ENCODE measurements at regions not wholly inside any gene's neighbourhood (a gene's known extent, or its start where the extent isn't known, plus 50 kb on each side); places are given as distances from the start of the nearest gene placed in this dataset.

- Histone ChIP-seq H2BK15ac (ENCODE audit: low read length) (no peak overlapping the region), H3K4me1 (ENCODE audit: control insufficient read depth in 2 of 2, insufficient read depth in 1 of 2, low read depth in 1 of 2, low read length in 2 of 2) (peaks cover 4 to 16% of the 10 kb centered on the region in 2 donors), H3K27ac (replicated peaks; ENCODE audit: low read length) (peak overlapping the region; percentile 18), H3K79me1 (ENCODE audit: low read depth, low read length) (no peaks in the 10 kb centered on the region), H2AFZ (ENCODE audit: low read length) (peak overlapping the region; percentile 51), H3K4ac (ENCODE audit: low read length) (no peak overlapping the region), H3K27me3 (ENCODE audit: control insufficient read depth in 3 of 3, insufficient read depth in 3 of 3, low read depth in 1 of 3, low read length in 3 of 3) (no peaks in the 10 kb centered on the region), H2BK120ac (ENCODE audit: low read depth, low read length) (no peak overlapping the region), H3K14ac (ENCODE audit: low read length) (no peak overlapping the region), H3K18ac (ENCODE audit: low read length) (no peak overlapping the region), H3K36me3 (replicated peaks in 1 of 2; ENCODE audit: control insufficient read depth in 2 of 2, insufficient read depth in 2 of 2, low read length in 2 of 2) (peaks cover 0 to 21% of the 10 kb centered on the region in 2 donors), H3K9me3 (replicated peaks in 1 of 2; ENCODE audit: control insufficient read depth in 2 of 2, insufficient read depth in 1 of 2, low read depth in 1 of 2, low read length in 2 of 2) (peaks cover 0 to 17% of the 10 kb centered on the region in 2 donors), H3K4me3 (ENCODE audit: low read length in 2 of 2) (no peak overlapping the region), H2BK5ac (ENCODE audit: low read length) (no peak overlapping the region), H4K91ac (ENCODE audit: low read depth, low read length, poor library complexity) (no peak overlapping the region), H3K9ac (ENCODE audit: low read depth, low read length, poor library complexity) (no peak overlapping the region), H4K8ac (ENCODE audit: low read depth, low read length) (no peak overlapping the region), H3K4me2 (ENCODE audit: insufficient read depth, low read length, poor library complexity, severe bottlenecking) (no peak overlapping the region), H2BK12ac (ENCODE audit: low read length) (no peak overlapping the region), H3K23ac (ENCODE audit: low read depth, low read length, poor library complexity) (no peak overlapping the region), H2AK5ac (ENCODE audit: low read depth, low read length) (no peak overlapping the region)
- no peak for DNase-seq (ENCODE audit: low spot score)
- no CpG with 5 or more reads among the region's 3 CpGs for WGBS, 2 donors (ENCODE audit: extremely low coverage in 2 of 2, insufficient read length in 2 of 2, insufficient replicate concordance in 1 of 2)
Measured at GRCh38 chr2:117492209-117492851, 322.2 kb upstream of the DDX18 start.

GRCh38 chr2:117500721-117501120 lies 313.8 kb upstream of the DDX18 start:
- Histone ChIP-seq H3K36me3 (replicated peaks in 1 of 2; ENCODE audit: control insufficient read depth in 2 of 2, insufficient read depth in 2 of 2, low read length in 2 of 2) (peaks cover 0 to 8% of the 10 kb centered on the region in 2 donors), H3K79me1 (ENCODE audit: low read depth, low read length) (no peaks in the 10 kb centered on the region), H4K8ac (ENCODE audit: low read depth, low read length) (no peak overlapping the region), H2BK12ac (ENCODE audit: low read length) (no peak overlapping the region), H2AK5ac (ENCODE audit: low read depth, low read length) (no peak overlapping the region), H3K4ac (ENCODE audit: low read length) (no peak overlapping the region), H2BK5ac (ENCODE audit: low read length) (no peak overlapping the region), H3K4me3 (ENCODE audit: low read length in 2 of 2) (no peak overlapping the region), H3K14ac (ENCODE audit: low read length) (no peak overlapping the region), H3K23ac (ENCODE audit: low read depth, low read length, poor library complexity) (no peak overlapping the region), H4K91ac (ENCODE audit: low read depth, low read length, poor library complexity) (no peak overlapping the region), H3K9me3 (replicated peaks in 1 of 2; ENCODE audit: control insufficient read depth in 2 of 2, insufficient read depth in 1 of 2, low read depth in 1 of 2, low read length in 2 of 2) (peaks cover 0 to 15% of the 10 kb centered on the region in 2 donors), H3K4me2 (ENCODE audit: insufficient read depth, low read length, poor library complexity, severe bottlenecking) (no peak overlapping the region), H3K18ac (ENCODE audit: low read length) (no peak overlapping the region), H3K9ac (ENCODE audit: low read depth, low read length, poor library complexity) (no peak overlapping the region), H3K4me1 (ENCODE audit: control insufficient read depth in 2 of 2, insufficient read depth in 1 of 2, low read depth in 1 of 2, low read length in 2 of 2) (peaks cover 0 to 1% of the 10 kb centered on the region in 2 donors), H3K27me3 (ENCODE audit: control insufficient read depth in 3 of 3, insufficient read depth in 3 of 3, low read depth in 1 of 3, low read length in 3 of 3) (no peaks in the 10 kb centered on the region), H2BK15ac (ENCODE audit: low read length) (no peak overlapping the region), H2AFZ (ENCODE audit: low read length) (no peak overlapping the region), H2BK120ac (ENCODE audit: low read depth, low read length) (no peak overlapping the region), H3K27ac (replicated peaks; ENCODE audit: low read length) (no peak overlapping the region)
- WGBS, 2 donors (ENCODE audit: extremely low coverage in 2 of 2, insufficient read length in 2 of 2, insufficient replicate concordance in 1 of 2) = no CpG with 5 or more reads among the region's 3 CpGs
- no peak for DNase-seq (ENCODE audit: low spot score)

- Histone ChIP-seq H3K27me3 (ENCODE audit: control insufficient read depth in 3 of 3, insufficient read depth in 3 of 3, low read depth in 1 of 3, low read length in 3 of 3) (no peaks in the 10 kb centered on the region), H2BK120ac (ENCODE audit: low read depth, low read length) (no peak overlapping the region), H3K4me3 (ENCODE audit: low read length in 2 of 2) (no peak overlapping the region), H3K36me3 (replicated peaks in 1 of 2; ENCODE audit: control insufficient read depth in 2 of 2, insufficient read depth in 2 of 2, low read length in 2 of 2) (no peaks in the 10 kb centered on the region), H3K23ac (ENCODE audit: low read depth, low read length, poor library complexity) (no peak overlapping the region), H3K9ac (ENCODE audit: low read depth, low read length, poor library complexity) (no peak overlapping the region), H3K14ac (ENCODE audit: low read length) (no peak overlapping the region), H2BK15ac (ENCODE audit: low read length) (no peak overlapping the region), H3K18ac (ENCODE audit: low read length) (no peak overlapping the region), H2AK5ac (ENCODE audit: low read depth, low read length) (no peak overlapping the region), H2BK12ac (ENCODE audit: low read length) (no peak overlapping the region), H3K4me2 (ENCODE audit: insufficient read depth, low read length, poor library complexity, severe bottlenecking) (no peak overlapping the region), H2BK5ac (ENCODE audit: low read length) (no peak overlapping the region), H2AFZ (ENCODE audit: low read length) (no peak overlapping the region), H4K8ac (ENCODE audit: low read depth, low read length) (no peak overlapping the region), H3K4me1 (ENCODE audit: control insufficient read depth in 2 of 2, insufficient read depth in 1 of 2, low read depth in 1 of 2, low read length in 2 of 2) (peaks cover 0 to 1% of the 10 kb centered on the region in 2 donors), H3K9me3 (replicated peaks in 1 of 2; ENCODE audit: control insufficient read depth in 2 of 2, insufficient read depth in 1 of 2, low read depth in 1 of 2, low read length in 2 of 2) (peaks cover 0 to 6% of the 10 kb centered on the region in 2 donors), H4K91ac (ENCODE audit: low read depth, low read length, poor library complexity) (no peak overlapping the region), H3K4ac (ENCODE audit: low read length) (no peak overlapping the region), H3K27ac (replicated peaks; ENCODE audit: low read length) (no peak overlapping the region), H3K79me1 (ENCODE audit: low read depth, low read length) (no peaks in the 10 kb centered on the region)
- no peak for DNase-seq (ENCODE audit: low spot score)
- no CpG with 5 or more reads among the region's 5 CpGs for WGBS, 2 donors (ENCODE audit: extremely low coverage in 2 of 2, insufficient read length in 2 of 2, insufficient replicate concordance in 1 of 2)
Measured at GRCh38 chr2:117502121-117502520, 312.4 kb upstream of the DDX18 start.

- H3K4me2 ChIP-seq (ENCODE audit: insufficient read depth, low read length, poor library complexity, severe bottlenecking) = no peak overlapping the region
- H4K8ac ChIP-seq (ENCODE audit: low read depth, low read length) = no peak overlapping the region
- DNase-seq (ENCODE audit: low spot score) = no peak
- H3K14ac ChIP-seq (ENCODE audit: low read length) = no peak overlapping the region
- no peak overlapping the region for H2BK120ac ChIP-seq (ENCODE audit: low read depth, low read length)
- H3K36me3 ChIP-seq (replicated peaks in 1 of 2; ENCODE audit: control insufficient read depth in 2 of 2, insufficient read depth in 2 of 2, low read length in 2 of 2) = no peaks in the 10 kb centered on the region
- no CpG with 5 or more reads among the region's 2 CpGs for WGBS, 2 donors (ENCODE audit: extremely low coverage in 2 of 2, insufficient read length in 2 of 2, insufficient replicate concordance in 1 of 2)
- H3K23ac ChIP-seq (ENCODE audit: low read depth, low read length, poor library complexity) = no peak overlapping the region
- H2BK15ac ChIP-seq (ENCODE audit: low read length) = no peak overlapping the region
- no peaks in the 10 kb centered on the region for H3K79me1 ChIP-seq (ENCODE audit: low read depth, low read length)
- no peak overlapping the region for H2AK5ac ChIP-seq (ENCODE audit: low read depth, low read length)
- H2BK5ac ChIP-seq (ENCODE audit: low read length) = no peak overlapping the region
- H3K4me3 ChIP-seq (ENCODE audit: low read length in 2 of 2) = no peak overlapping the region
- no peak overlapping the region for H3K18ac ChIP-seq (ENCODE audit: low read length)
- H3K9ac ChIP-seq (ENCODE audit: low read depth, low read length, poor library complexity) = no peak overlapping the region
- no peak overlapping the region for H3K27ac ChIP-seq (replicated peaks; ENCODE audit: low read length)
- no peak overlapping the region for H3K4ac ChIP-seq (ENCODE audit: low read length)
- no peaks in the 10 kb centered on the region for H3K9me3 ChIP-seq (replicated peaks in 1 of 2; ENCODE audit: control insufficient read depth in 2 of 2, insufficient read depth in 1 of 2, low read depth in 1 of 2, low read length in 2 of 2)
- no peak overlapping the region for H4K91ac ChIP-seq (ENCODE audit: low read depth, low read length, poor library complexity)
- H2AFZ ChIP-seq (ENCODE audit: low read length) = no peak overlapping the region
- H2BK12ac ChIP-seq (ENCODE audit: low read length) = no peak overlapping the region
- no peaks in the 10 kb centered on the region for H3K27me3 ChIP-seq (ENCODE audit: control insufficient read depth in 3 of 3, insufficient read depth in 3 of 3, low read depth in 1 of 3, low read length in 3 of 3)
- H3K4me1 ChIP-seq (ENCODE audit: control insufficient read depth in 2 of 2, insufficient read depth in 1 of 2, low read depth in 1 of 2, low read length in 2 of 2) = peaks cover 0 to 11% of the 10 kb centered on the region in 2 donors
Measured at GRCh38 chr2:117512307-117512706, 302.2 kb upstream of the DDX18 start.

All from neuronal stem cell (in vitro differentiated cells).